CD14-positive monocyte (primary cell): ENCODE measurements at regions not wholly inside any gene's neighbourhood (a gene's known extent, or its start where the extent isn't known, plus 50 kb on each side); places are given as distances from the start of the nearest gene placed in this dataset.

Experiments
- DNase-seq, 3 donors: peaks; one replicate each; pipeline ENCODE4 v3.0.0-alpha.2; 2011 to 2022
- H2AFZ ChIP-seq: 2 replicates; pipeline ENCODE4 v1.6.0; 2012; ENCODE audit warnings: mild to moderate bottlenecking, low read depth, low read length, inconsistent platforms; ENCODE audit not compliant: insufficient read depth, poor library complexity, severe bottlenecking
- H3K27ac ChIP-seq, 2 donors: 1 replicate in 1 of 2; 2 replicates in 1 of 2; pipeline ENCODE4 v1.5.1; 2012 to 2013; ENCODE audit warnings: low read length in 2 of 2, control low read depth in 1 of 2, inconsistent platforms in 1 of 2, low read depth in 1 of 2, mild to moderate bottlenecking in 1 of 2
- H3K27me3 ChIP-seq, 2 donors: one replicate each; pipeline versions ENCODE4 v1.6.0 to v1.6.1; 2011 to 2013; ENCODE audit warnings: low read length in 2 of 2; ENCODE audit not compliant: control insufficient read depth in 2 of 2, insufficient read depth in 2 of 2
- H3K36me3 ChIP-seq, 2 donors: replicated peaks in 1 of 2; 1 replicate in 1 of 2; 2 replicates in 1 of 2; pipeline versions ENCODE4 v1.5.1 to v1.6.1; 2012 to 2013; ENCODE audit warnings: low read length in 2 of 2, control low read depth in 1 of 2, inconsistent platforms in 1 of 2, mild to moderate bottlenecking in 1 of 2; ENCODE audit not compliant: insufficient read depth in 2 of 2, control insufficient read depth in 1 of 2
- H3K4me1 ChIP-seq, 2 donors: 1 replicate in 1 of 2; 2 replicates in 1 of 2; pipeline versions ENCODE4 v1.5.1 to v1.6.1; 2012 to 2013; ENCODE audit warnings: low read length in 2 of 2, control low read depth in 1 of 2, inconsistent platforms in 1 of 2, mild to moderate bottlenecking in 1 of 2, moderate library complexity in 1 of 2; ENCODE audit not compliant: insufficient read depth in 2 of 2, control insufficient read depth in 1 of 2
- H3K4me2 ChIP-seq: replicated peaks from 2 replicates; pipeline ENCODE3; 2012; ENCODE audit warnings: low read length, moderate library complexity, mild to moderate bottlenecking; ENCODE audit not compliant: poor library complexity, severe bottlenecking; ENCODE audit errors: extremely low read depth
- H3K4me3 ChIP-seq, 3 experiments: fragments of 200-600 bp in 1 of 3; sonication (generic) in 1 of 3; replicated peaks in 1 of 3; 1 replicate in 2 of 3; 2 replicates in 1 of 3; pipeline ENCODE4 v1.5.1; 2011 to 2013; ENCODE audit warnings: low read length in 3 of 3, mild to moderate bottlenecking in 3 of 3, control low read depth in 2 of 3, low read depth in 2 of 3, inconsistent platforms in 1 of 3, moderate library complexity in 1 of 3
- H3K79me2 ChIP-seq: 2 replicates; pipeline ENCODE4 v1.6.0; 2012; ENCODE audit warnings: mild to moderate bottlenecking, control low read depth, inconsistent platforms, low read length, moderate library complexity; ENCODE audit not compliant: insufficient read depth
- H3K9ac ChIP-seq: 2 replicates; pipeline ENCODE4 v1.6.0; 2017; ENCODE audit warnings: low read length, mild to moderate bottlenecking; ENCODE audit not compliant: insufficient read depth, poor library complexity, severe bottlenecking
- H3K9me3 ChIP-seq, 2 donors: replicated peaks in 1 of 2; 1 replicate in 1 of 2; 2 replicates in 1 of 2; pipeline versions ENCODE4 v1.5.1 to v1.6.1; 2012 to 2013; ENCODE audit warnings: low read length in 2 of 2, control low read depth in 1 of 2; ENCODE audit not compliant: control insufficient read depth in 1 of 2, insufficient read depth in 1 of 2
- H4K20me1 ChIP-seq: 2 replicates; pipeline ENCODE4 v1.6.0; 2012; ENCODE audit warnings: mild to moderate bottlenecking, low read length, control low read depth, moderate library complexity; ENCODE audit not compliant: insufficient read depth
- H3K27ac Mint-ChIP-seq, 7 donors: one replicate each; pipeline ENCODE4 v1.8.0; 2020; ENCODE audit warnings: mild to moderate bottlenecking in 7 of 7, mixed read lengths in 7 of 7, moderate library complexity in 6 of 7, inconsistent platforms in 2 of 7
- H3K27me3 Mint-ChIP-seq, 3 donors: one replicate each; pipeline ENCODE4 v1.8.0; 2021 to 2022; ENCODE audit warnings: low read depth in 3 of 3, mild to moderate bottlenecking in 3 of 3, mixed read lengths in 3 of 3, moderate library complexity in 3 of 3, inconsistent platforms in 1 of 3
- H3K36me3 Mint-ChIP-seq, 2 donors: one replicate each; pipeline ENCODE4 v1.8.0; 2020; ENCODE audit warnings: mixed read lengths in 2 of 2, inconsistent platforms in 1 of 2, mild to moderate bottlenecking in 1 of 2
- H3K4me1 Mint-ChIP-seq: one replicate; pipeline ENCODE4 v1.8.0; 2020; ENCODE audit warnings: mild to moderate bottlenecking, mixed read lengths
- H3K4me3 Mint-ChIP-seq, 2 donors: one replicate each; pipeline ENCODE4 v1.8.0; 2020; ENCODE audit warnings: mild to moderate bottlenecking in 2 of 2, mixed read lengths in 2 of 2, moderate library complexity in 1 of 2
- H3K9me3 Mint-ChIP-seq, 7 donors: one replicate each; pipeline ENCODE4 v1.8.0; 2020 to 2022; ENCODE audit warnings: mixed read lengths in 7 of 7, mild to moderate bottlenecking in 6 of 7, moderate library complexity in 6 of 7, inconsistent platforms in 2 of 7
- CTCF ChIP-seq: fragments of 200-600 bp; IDR thresholded peaks from one replicate; pipeline ENCODE4 v1.8.0; 2022; ENCODE audit warnings: antibody characterized with exemption, mild to moderate bottlenecking
- WGBS: methylation state at CpG from one replicate; pipeline ENCODE4 v1.1.5; 2013; ENCODE audit warnings: missing lambda C conversion rate; ENCODE audit not compliant: insufficient coverage; 5-methylcytosine and 5-hydroxymethylcytosine counted together
- intact Hi-C, 2 donors: fragments of 100-400 bp; cut with micrococcal nuclease; formaldehyde crosslinking; loops; one replicate each; pipeline versions ENCODE4 v1.15.0 to v1.15.1; 2023

GRCh38 chr5:117859176-117859575 is 1129.2 kb downstream of the DTWD2 start:
- Histone ChIP-seq H3K9ac (no peak overlapping the region), H3K27ac (peak overlapping the region in 1 of 2 donors; percentile 73), H2AFZ (no peak overlapping the region), H3K4me1 (peaks cover 47 to 61% of the 10 kb centered on the region in 2 donors), H3K79me2 (no peaks in the 10 kb centered on the region), H3K4me2 (peak overlapping the region; percentile 50), H3K36me3 (no peaks in the 10 kb centered on the region), H3K9me3 (no peaks in the 10 kb centered on the region), H4K20me1 (no peaks in the 10 kb centered on the region), H3K27me3 (no peaks in the 10 kb centered on the region), H3K4me3 (peak overlapping the region in 1 of 3 experiments; percentile 32)
- no peak for TF ChIP-seq CTCF
- DNase-seq = peak; percentile 16 to 56 (median 20)
- Mint-ChIP-seq H3K9me3 (peaks cover 0 to 5% (median 0%) of the 10 kb centered on the region in 7 donors), H3K36me3 (no peaks in the 10 kb centered on the region), H3K27me3 (no peaks in the 10 kb centered on the region), H3K4me1 (peaks cover 46% of the 10 kb centered on the region), H3K27ac (peak overlapping the region; percentile 54 to 88 (median 78)), H3K4me3 (peak overlapping the region in 1 of 2 donors; percentile 44)
- WGBS = no CpG with 5 or more reads among the region's 1 CpG
- intact Hi-C loops = no loop called here

DNA sequence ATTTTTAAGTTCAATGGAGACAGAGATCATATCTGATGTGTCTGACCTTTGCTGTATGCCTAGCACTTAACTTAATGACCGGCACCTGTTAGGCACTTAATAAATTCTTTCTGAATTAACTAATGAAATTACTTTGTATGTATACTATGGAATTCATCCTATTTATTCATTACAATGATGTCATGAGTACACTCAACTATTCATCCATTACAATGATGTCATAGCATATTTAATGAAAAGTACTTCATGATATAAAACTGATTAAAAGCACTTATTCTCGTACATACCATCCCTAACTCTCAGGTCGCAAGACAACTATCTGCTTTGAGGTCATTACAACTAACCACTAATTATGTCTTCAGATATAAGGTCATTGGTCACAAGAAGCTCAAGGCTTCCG is 1131.6 kb downstream of the DTWD2 start:
- Mint-ChIP-seq H3K36me3 (no peaks in the 10 kb centered on the region), H3K4me3 (no peak overlapping the region), H3K9me3 (peaks cover 0 to 5% (median 0%) of the 10 kb centered on the region in 7 donors), H3K27ac (no peak overlapping the region), H3K4me1 (peaks cover 32% of the 10 kb centered on the region), H3K27me3 (no peaks in the 10 kb centered on the region)
- no peak overlapping the region for H3K4me3 ChIP-seq
- H3K4me2 ChIP-seq = no peak overlapping the region
- no peak overlapping the region for H3K27ac ChIP-seq
- H3K4me1 ChIP-seq = peaks cover 29 to 38% of the 10 kb centered on the region in 2 donors
- H3K9ac ChIP-seq = no peak overlapping the region
- no peaks in the 10 kb centered on the region for H4K20me1 ChIP-seq
- 92% methylated on average over 2 of the region's 4 CpGs for WGBS
- H3K27me3 ChIP-seq = no peaks in the 10 kb centered on the region
- no peaks in the 10 kb centered on the region for H3K79me2 ChIP-seq
- H3K9me3 ChIP-seq = no peaks in the 10 kb centered on the region
- no peak for DNase-seq
- H2AFZ ChIP-seq = no peak overlapping the region
- H3K36me3 ChIP-seq = no peaks in the 10 kb centered on the region
- intact Hi-C loops = no loop called here
- no peak for TF ChIP-seq CTCF
